A673 (cell line): ENCODE measurements at regions not wholly inside any gene's neighbourhood (a gene's known extent, or its start where the extent isn't known, plus 50 kb on each side); places are given as distances from the start of the nearest gene placed in this dataset.

ENCODE experiments used
- BruUV-seq: library from RNA; stranded (reverse); fragments of 400-500 nt; replicated peaks from 2 replicates; lab custom pipeline; 2021; lab: Mats Ljungman, UMichigan
- CTCF ChIA-PET: fragments of 300-600 bp; sonication (Branson Sonifier 250); formaldehyde crosslinking; loops from one replicate; lab custom pipeline; 2022; ENCODE audit warnings: antibody characterized with exemption; lab: Charles Lee
- POLR2A ChIA-PET: fragments of 300-600 bp; sonication (Branson Sonifier 250); formaldehyde crosslinking; loops from one replicate; lab custom pipeline; 2022; ENCODE audit warnings: antibody characterized with exemption; ENCODE audit not compliant: low non-redundant PET; lab: Charles Lee
- DNase-seq: peaks from one replicate; pipeline ENCODE4 v3.0.0-alpha.2; 2015; ENCODE audit warnings: low spot score
- H3K27ac ChIP-seq: fragments of 200-600 bp; sonication (generic); 2 replicates; pipeline ENCODE4 v1.5.1; 2016; ENCODE audit warnings: mixed run types, low read depth, mild to moderate bottlenecking, mixed read lengths, antibody characterized with exemption, low read length; ENCODE audit not compliant: poor library complexity, severe bottlenecking
- H3K27me3 ChIP-seq: fragments of 200-600 bp; sonication (generic); replicated peaks from 2 replicates; pipeline ENCODE4 v1.6.1; 2017; ENCODE audit warnings: mixed run types, low read depth, mild to moderate bottlenecking, mixed read lengths, antibody characterized with exemption, low read length; ENCODE audit not compliant: insufficient read depth, poor library complexity
- H3K36me3 ChIP-seq: fragments of 200-600 bp; sonication (generic); 2 replicates; pipeline ENCODE4 v1.6.1; 2016; ENCODE audit warnings: mixed run types, mild to moderate bottlenecking, mixed read lengths, antibody characterized with exemption, low read length; ENCODE audit not compliant: insufficient read depth, poor library complexity, severe bottlenecking
- H3K4me1 ChIP-seq: fragments of 200-600 bp; sonication (generic); 2 replicates; pipeline ENCODE4 v1.6.1; 2017; ENCODE audit warnings: mixed run types, mild to moderate bottlenecking, mixed read lengths, antibody characterized with exemption, low read length; ENCODE audit not compliant: insufficient read depth, poor library complexity, severe bottlenecking
- H3K4me3 ChIP-seq: fragments of 200-600 bp; sonication (generic); 2 replicates; pipeline ENCODE4 v1.5.1; 2016; ENCODE audit warnings: low read depth, mixed run types, mild to moderate bottlenecking, mixed read lengths, low read length; ENCODE audit not compliant: poor library complexity, severe bottlenecking
- H3K9me3 ChIP-seq: fragments of 200-600 bp; sonication (generic); 2 replicates; pipeline ENCODE4 v1.6.1; 2016; ENCODE audit warnings: mixed run types, low read depth, mild to moderate bottlenecking, mixed read lengths, antibody characterized with exemption, low read length; ENCODE audit not compliant: poor library complexity, severe bottlenecking
- CTCF ChIP-seq: fragments of 300-800, 200-600 bp; sonication (generic); conservative IDR thresholded peaks from 2 replicates; pipeline ENCODE4 v1.5.1; 2017; ENCODE audit warnings: low read depth, mild to moderate bottlenecking, antibody characterized with exemption, low read length, moderate library complexity, mixed read lengths
- EZH2 ChIP-seq: fragments of 200-600 bp; sonication (generic); IDR thresholded peaks from 2 replicates; pipeline ENCODE4 v1.6.1; 2017; ENCODE audit warnings: borderline replicate concordance, low read depth, mild to moderate bottlenecking, mixed read lengths, antibody characterized with exemption, low read length; ENCODE audit not compliant: poor library complexity, severe bottlenecking
- intact Hi-C: fragments of 100-400 bp; cut with micrococcal nuclease; formaldehyde crosslinking; loops from one replicate; pipeline ENCODE4 v1.10.0; 2022; ENCODE audit not compliant: unreplicated experiment

- TF ChIP-seq CTCF = no peak
- TF ChIP-seq EZH2 = no peak
- peaks cover 2% of the 10 kb centered on the region for H3K27me3 ChIP-seq
- no peak overlapping the region for H3K4me3 ChIP-seq
- H3K36me3 ChIP-seq = no peaks in the 10 kb centered on the region
- H3K9me3 ChIP-seq = no peaks in the 10 kb centered on the region
- ChIA-PET POLR2A (no interaction called here), CTCF (no interaction called here)
- H3K4me1 ChIP-seq = no peaks in the 10 kb centered on the region
- DNase-seq = no peak
- H3K27ac ChIP-seq = no peak overlapping the region
- intact Hi-C loops = no loop called here
- no TSS peak for BruUV-seq
These were observed 127.4 kb downstream of the C6orf118 start for GRCh38 chr6:165181951-165182414.

- no peak for TF ChIP-seq CTCF
- no peak for TF ChIP-seq EZH2
- no peak for DNase-seq
- Histone ChIP-seq H3K36me3 (no peaks in the 10 kb centered on the region), H3K27ac (no peak overlapping the region), H3K4me3 (no peak overlapping the region), H3K9me3 (no peaks in the 10 kb centered on the region), H3K27me3 (peaks cover 17% of the 10 kb centered on the region), H3K4me1 (no peaks in the 10 kb centered on the region)
- no TSS peak for BruUV-seq
- intact Hi-C loops = no loop called here
- CTCF ChIA-PET = no interaction called here
- POLR2A ChIA-PET = no interaction called here
These were observed 131.3 kb downstream of the C6orf118 start for GRCh38 chr6:165178056-165178455.

- intact Hi-C loops = no loop called here
- H3K27me3 ChIP-seq = peaks cover 34% of the 10 kb centered on the region
- H3K4me1 ChIP-seq = no peaks in the 10 kb centered on the region
- no TSS peak for BruUV-seq
- H3K36me3 ChIP-seq = no peaks in the 10 kb centered on the region
- H3K4me3 ChIP-seq = no peak overlapping the region
- no peaks in the 10 kb centered on the region for H3K9me3 ChIP-seq
- POLR2A ChIA-PET = no interaction called here
- TF ChIP-seq CTCF = no peak
- no peak for TF ChIP-seq EZH2
- DNase-seq = no peak
- no peak overlapping the region for H3K27ac ChIP-seq
- CTCF ChIA-PET = no interaction called here
These were observed 135.9 kb downstream of the C6orf118 start for GRCh38 chr6:165173484-165173883.
